Right lobe of liver (tissue), 6 donors: ENCODE measurements at regions not wholly inside any gene's neighbourhood (a gene's known extent, or its start where the extent isn't known, plus 50 kb on each side); places are given as distances from the start of the nearest gene placed in this dataset.

ENCODE experiments used
- ATAC-seq, 4 donors: fragments of 200-7000 bp; cut with Tn5 transposase; one replicate each; pipeline ENCODE4 v1.9.1; 2020; ENCODE audit warnings: mild to moderate bottlenecking in 4 of 4, moderate library complexity in 4 of 4
- DNase-seq, 3 donors: peaks; one replicate each; pipeline ENCODE4 v3.0.0-alpha.2; 2020
- H3K27ac ChIP-seq, 3 donors: fragments of 200-600 bp; one replicate each; pipeline ENCODE4 v1.8.0; 2022
- H3K27me3 ChIP-seq, 2 donors: fragments of 200-600 bp; one replicate each; pipeline ENCODE4 v1.8.0; 2022
- H3K36me3 ChIP-seq, 4 donors: fragments of 200-600 bp; sonication (generic) in 1 of 4; one replicate each; pipeline versions ENCODE4 v1.5.1 to v1.8.0; 2017 to 2022; ENCODE audit warnings: control low read depth in 1 of 4
- H3K4me1 ChIP-seq, 4 donors: fragments of 200-600 bp; sonication (generic) in 1 of 4; one replicate each; pipeline versions ENCODE4 v1.5.1 to v1.8.0; 2017 to 2022; ENCODE audit warnings: control low read depth in 1 of 4
- H3K4me3 ChIP-seq, 3 donors: fragments of 200-600 bp; one replicate each; pipeline ENCODE4 v1.8.0; 2022
- H3K9me3 ChIP-seq, 4 donors: fragments of 200-600 bp; sonication (generic) in 1 of 4; one replicate each; pipeline versions ENCODE4 v1.5.1 to v1.8.0; 2017 to 2022; ENCODE audit warnings: control low read depth in 1 of 4
- POLR2A ChIP-seq: fragments of 450-650 bp; IDR thresholded peaks from one replicate; pipeline ENCODE4 v1.6.1; 2017; ENCODE audit warnings: antibody characterized with exemption, mild to moderate bottlenecking
- WGBS: methylation state at CpG from one replicate; pipeline ENCODE4 v1.1.6; 2018; ENCODE audit warnings: low coverage, low lambda C conversion rate; ENCODE audit not compliant: insufficient coverage; ENCODE audit errors: missing lambda C conversion rate; 5-methylcytosine and 5-hydroxymethylcytosine counted together
- intact Hi-C, 2 donors: fragments of 100-400 bp; cut with DNase I; formaldehyde crosslinking; loops; one replicate each; pipeline versions ENCODE4 v1.11.2 to v1.14.1; 2022
- TF ChIP-seq, protein P1 (sequence below), 4 donors: fragments of 200-600 bp in 3 of 4; fragments of 450-650 bp in 1 of 4; IDR thresholded peaks; one replicate each; pipeline versions ENCODE4 v1.5.1 to v1.8.0; 2016 to 2022; ENCODE audit warnings: antibody characterized with exemption in 4 of 4, mild to moderate bottlenecking in 2 of 4
- donor health status: DM: no; HTN: yes; CAD: no.
- donor health status: DM: no; HTN: no; CAD: no.
- donor health status: DM: no; HTN: no; CAD: no.
- donor health status: DM: no; HTN: yes; CAD: no.
- donor health status: DM: no; HTN: yes; CAD: no.

DNA sequence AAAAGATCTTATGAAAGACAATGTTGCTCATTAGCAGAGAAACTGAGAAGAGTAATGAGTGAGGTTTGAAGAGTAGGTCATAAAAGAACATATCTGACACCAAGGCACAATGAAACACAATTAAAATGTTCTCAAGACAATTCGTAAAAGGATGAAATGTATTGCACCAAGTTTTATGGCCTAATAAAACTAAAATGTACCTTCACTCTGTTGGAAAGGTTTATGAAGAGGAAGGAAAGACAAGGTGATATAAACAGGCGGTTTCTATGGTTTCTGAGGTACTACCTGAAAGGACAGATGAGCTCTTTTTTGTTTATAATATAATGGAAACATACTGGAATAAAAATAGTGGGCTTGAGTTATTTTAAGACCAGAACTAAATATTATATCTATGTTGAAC lies 821.3 kb downstream of the TAF11L14 start:
- 43% methylated on average over 2 of the region's 2 CpGs for WGBS
- Histone ChIP-seq H3K4me3 (no peak overlapping the region), H3K27ac (no peak overlapping the region), H3K9me3 (no peaks in the 10 kb centered on the region), H3K4me1 (no peaks in the 10 kb centered on the region), H3K36me3 (no peaks in the 10 kb centered on the region), H3K27me3 (no peaks in the 10 kb centered on the region)
- DNase-seq (no peak), ATAC-seq (no peak)
- TF ChIP-seq, protein P1, sequence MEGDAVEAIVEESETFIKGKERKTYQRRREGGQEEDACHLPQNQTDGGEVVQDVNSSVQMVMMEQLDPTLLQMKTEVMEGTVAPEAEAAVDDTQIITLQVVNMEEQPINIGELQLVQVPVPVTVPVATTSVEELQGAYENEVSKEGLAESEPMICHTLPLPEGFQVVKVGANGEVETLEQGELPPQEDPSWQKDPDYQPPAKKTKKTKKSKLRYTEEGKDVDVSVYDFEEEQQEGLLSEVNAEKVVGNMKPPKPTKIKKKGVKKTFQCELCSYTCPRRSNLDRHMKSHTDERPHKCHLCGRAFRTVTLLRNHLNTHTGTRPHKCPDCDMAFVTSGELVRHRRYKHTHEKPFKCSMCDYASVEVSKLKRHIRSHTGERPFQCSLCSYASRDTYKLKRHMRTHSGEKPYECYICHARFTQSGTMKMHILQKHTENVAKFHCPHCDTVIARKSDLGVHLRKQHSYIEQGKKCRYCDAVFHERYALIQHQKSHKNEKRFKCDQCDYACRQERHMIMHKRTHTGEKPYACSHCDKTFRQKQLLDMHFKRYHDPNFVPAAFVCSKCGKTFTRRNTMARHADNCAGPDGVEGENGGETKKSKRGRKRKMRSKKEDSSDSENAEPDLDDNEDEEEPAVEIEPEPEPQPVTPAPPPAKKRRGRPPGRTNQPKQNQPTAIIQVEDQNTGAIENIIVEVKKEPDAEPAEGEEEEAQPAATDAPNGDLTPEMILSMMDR (IDR thresholded peaks at IDR 0.05) = no peak
- intact Hi-C loops = no loop called here

DNA sequence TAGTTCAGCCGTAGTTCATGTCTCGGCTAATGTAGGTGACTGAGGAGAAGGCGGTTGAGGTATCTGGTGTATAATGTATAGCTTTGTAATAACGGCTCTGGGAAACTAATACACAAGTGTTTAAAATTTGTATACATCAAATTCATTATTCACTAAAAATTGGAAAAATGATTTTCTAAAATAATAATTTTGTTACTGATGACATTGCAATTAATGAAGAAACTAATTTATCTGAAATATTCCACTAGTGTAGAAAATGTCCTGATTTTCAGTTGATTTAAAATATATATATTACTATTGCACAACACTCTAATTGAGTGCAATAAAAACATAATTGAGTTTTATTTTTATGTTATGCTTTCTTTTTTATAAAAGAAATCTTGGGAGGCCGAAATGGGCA lies 823.0 kb downstream of the TAF11L14 start:
- Histone ChIP-seq H3K4me1 (no peaks in the 10 kb centered on the region), H3K4me3 (no peak overlapping the region), H3K27ac (no peak overlapping the region), H3K27me3 (no peaks in the 10 kb centered on the region), H3K36me3 (no peaks in the 10 kb centered on the region), H3K9me3 (no peaks in the 10 kb centered on the region)
- TF ChIP-seq, protein P1 (IDR thresholded peaks at IDR 0.05) = no peak
- TF ChIP-seq POLR2A = no peak
- WGBS = 72% methylated on average over 5 of the region's 5 CpGs
- ATAC-seq = no peak
- no peak for DNase-seq
- intact Hi-C loops = no loop called here

DNA sequence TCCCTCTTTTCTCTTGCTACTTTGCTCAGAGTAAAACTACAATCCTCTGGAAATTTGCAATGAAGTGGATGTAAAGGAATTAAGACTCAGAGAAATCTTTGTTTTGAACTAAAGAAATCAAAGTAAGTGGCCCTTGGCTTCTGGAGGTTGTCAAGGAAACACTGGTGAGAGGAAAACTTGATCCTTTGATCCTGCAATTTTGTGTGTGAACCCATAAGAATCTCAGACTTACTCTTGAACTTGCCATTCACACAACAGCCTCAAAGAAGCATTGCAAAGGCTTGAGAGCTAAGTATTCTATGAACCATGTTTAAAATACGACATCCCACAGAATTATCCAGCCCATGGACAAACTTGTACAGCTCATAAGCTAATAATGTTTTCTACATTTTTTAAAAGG lies 827.5 kb downstream of the TAF11L14 start:
- 30% methylated on average over 1 of the region's 1 CpG for WGBS
- no peaks in the 10 kb centered on the region for H3K36me3 ChIP-seq
- H3K27me3 ChIP-seq = no peaks in the 10 kb centered on the region
- H3K4me1 ChIP-seq = no peaks in the 10 kb centered on the region
- H3K4me3 ChIP-seq = no peak overlapping the region
- TF ChIP-seq, protein P1 (IDR thresholded peaks at IDR 0.05) = no peak
- no peak for TF ChIP-seq POLR2A
- ATAC-seq = no peak
- H3K27ac ChIP-seq = no peak overlapping the region
- intact Hi-C loops = no loop called here
- DNase-seq = no peak
- H3K9me3 ChIP-seq = no peaks in the 10 kb centered on the region

GRCh38 chr5:18465833-18466681 lies 831.8 kb downstream of the TAF11L14 start:
- peak; percentile 57 to 80 (median 76) for ATAC-seq
- DNase-seq = peak in 2 of 3 donors; percentile 24 to 49
- no peak for TF ChIP-seq POLR2A
- TF ChIP-seq, protein P1 (IDR thresholded peaks at IDR 0.05) = peak; percentile 51 to 72 (median 65)
- Histone ChIP-seq H3K9me3 (no peaks in the 10 kb centered on the region), H3K36me3 (no peaks in the 10 kb centered on the region), H3K4me3 (no peak overlapping the region), H3K4me1 (no peaks in the 10 kb centered on the region), H3K27me3 (no peaks in the 10 kb centered on the region), H3K27ac (no peak overlapping the region)
- intact Hi-C loops = no loop called here
- 48% methylated on average over 11 of the region's 11 CpGs for WGBS
